Vagina (tissue), 2 donors: ENCODE measurements at regions not wholly inside any gene's neighbourhood (a gene's known extent, or its start where the extent isn't known, plus 50 kb on each side); places are given as distances from the start of the nearest gene placed in this dataset.

Experiments used
- DNase-seq, 2 donors: peaks; one replicate each; pipeline ENCODE4 v3.0.0-alpha.2; 2017; ENCODE audit errors: extremely low spot score in 2 of 2
- H3K27ac ChIP-seq: fragments of 200-600 bp; sonication (generic); one replicate; pipeline ENCODE4 v1.5.1; 2019
- H3K27me3 ChIP-seq: fragments of 200-600 bp; sonication (generic); one replicate; pipeline ENCODE4 v1.5.1; 2019
- H3K36me3 ChIP-seq, 2 donors: fragments of 200-600 bp; sonication (generic); one replicate each; pipeline ENCODE4 v1.5.1; 2017 to 2019
- H3K4me1 ChIP-seq: fragments of 200-600 bp; sonication (generic); one replicate; pipeline ENCODE4 v1.5.1; 2019
- H3K4me3 ChIP-seq, 2 donors: fragments of 200-600 bp; sonication (generic); 1 replicate in 1 of 2; 2 replicates in 1 of 2; pipeline ENCODE4 v1.5.1; 2016 to 2019
- H3K9me3 ChIP-seq: fragments of 200-600 bp; sonication (generic); one replicate; pipeline ENCODE4 v1.5.1; 2019
- POLR2A ChIP-seq, 2 donors: fragments of 450-650 bp; IDR thresholded peaks; one replicate each; pipeline ENCODE4 v1.6.1; 2017; ENCODE audit warnings: antibody characterized with exemption in 2 of 2, mild to moderate bottlenecking in 2 of 2, moderate library complexity in 2 of 2
- POLR2AphosphoS5 ChIP-seq, 2 donors: sonication (generic); formaldehyde crosslinking; IDR thresholded peaks; one replicate each; pipeline ENCODE4 v1.9.0; 2017; ENCODE audit warnings: antibody characterized with exemption in 2 of 2, mild to moderate bottlenecking in 2 of 2, low read depth in 1 of 2; ENCODE audit not compliant: insufficient read depth in 1 of 2
- intact Hi-C: fragments of 100-400 bp; cut with DNase I; formaldehyde crosslinking; loops from one replicate; pipeline ENCODE4 v1.15.1; 2023
- TF ChIP-seq, protein P1 (sequence below), 3 experiments: fragments of 450-650 bp in 2 of 3; fragments of 200-600 bp in 1 of 3; sonication (generic) in 1 of 3; IDR thresholded peaks; one replicate each; pipeline ENCODE4 v1.5.1; 2017 to 2019; ENCODE audit warnings: antibody characterized with exemption in 3 of 3, mild to moderate bottlenecking in 2 of 3, moderate library complexity in 2 of 3

DNA sequence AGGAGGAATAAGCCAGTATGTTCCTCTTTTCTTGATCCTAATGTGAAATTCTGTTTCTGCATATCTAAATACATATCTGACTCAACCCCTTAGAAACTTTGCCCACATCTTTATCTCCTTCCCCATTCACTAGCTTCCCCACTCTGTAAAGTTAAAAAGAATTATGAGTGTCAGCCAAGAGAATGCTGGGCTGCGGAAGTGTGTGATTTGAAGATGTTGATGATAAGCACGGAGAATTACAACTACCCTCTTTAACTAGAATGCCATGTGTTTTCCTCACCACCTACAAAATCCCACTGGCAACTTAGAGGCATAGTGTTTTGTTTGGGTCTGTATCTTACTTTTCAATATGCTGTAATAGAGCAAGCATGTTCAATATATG, 490.4 kb upstream of the FANCL start:
- TF ChIP-seq POLR2AphosphoS5 (IDR thresholded peaks at IDR 0.05; ENCODE audit: insufficient read depth in 1 of 2, low read depth in 1 of 2) (no peak), POLR2A (IDR thresholded peaks at IDR 0.05) (no peak)
- TF ChIP-seq, protein P1, sequence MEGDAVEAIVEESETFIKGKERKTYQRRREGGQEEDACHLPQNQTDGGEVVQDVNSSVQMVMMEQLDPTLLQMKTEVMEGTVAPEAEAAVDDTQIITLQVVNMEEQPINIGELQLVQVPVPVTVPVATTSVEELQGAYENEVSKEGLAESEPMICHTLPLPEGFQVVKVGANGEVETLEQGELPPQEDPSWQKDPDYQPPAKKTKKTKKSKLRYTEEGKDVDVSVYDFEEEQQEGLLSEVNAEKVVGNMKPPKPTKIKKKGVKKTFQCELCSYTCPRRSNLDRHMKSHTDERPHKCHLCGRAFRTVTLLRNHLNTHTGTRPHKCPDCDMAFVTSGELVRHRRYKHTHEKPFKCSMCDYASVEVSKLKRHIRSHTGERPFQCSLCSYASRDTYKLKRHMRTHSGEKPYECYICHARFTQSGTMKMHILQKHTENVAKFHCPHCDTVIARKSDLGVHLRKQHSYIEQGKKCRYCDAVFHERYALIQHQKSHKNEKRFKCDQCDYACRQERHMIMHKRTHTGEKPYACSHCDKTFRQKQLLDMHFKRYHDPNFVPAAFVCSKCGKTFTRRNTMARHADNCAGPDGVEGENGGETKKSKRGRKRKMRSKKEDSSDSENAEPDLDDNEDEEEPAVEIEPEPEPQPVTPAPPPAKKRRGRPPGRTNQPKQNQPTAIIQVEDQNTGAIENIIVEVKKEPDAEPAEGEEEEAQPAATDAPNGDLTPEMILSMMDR (IDR thresholded peaks at IDR 0.05), result no peak
- intact Hi-C loops, result no loop called here
- Histone ChIP-seq H3K27ac (no peak overlapping the region), H3K9me3 (no peaks in the 10 kb centered on the region), H3K27me3 (no peaks in the 10 kb centered on the region), H3K4me1 (no peaks in the 10 kb centered on the region), H3K36me3 (no peaks in the 10 kb centered on the region), H3K4me3 (no peak overlapping the region)
- no peak for DNase-seq

DNA sequence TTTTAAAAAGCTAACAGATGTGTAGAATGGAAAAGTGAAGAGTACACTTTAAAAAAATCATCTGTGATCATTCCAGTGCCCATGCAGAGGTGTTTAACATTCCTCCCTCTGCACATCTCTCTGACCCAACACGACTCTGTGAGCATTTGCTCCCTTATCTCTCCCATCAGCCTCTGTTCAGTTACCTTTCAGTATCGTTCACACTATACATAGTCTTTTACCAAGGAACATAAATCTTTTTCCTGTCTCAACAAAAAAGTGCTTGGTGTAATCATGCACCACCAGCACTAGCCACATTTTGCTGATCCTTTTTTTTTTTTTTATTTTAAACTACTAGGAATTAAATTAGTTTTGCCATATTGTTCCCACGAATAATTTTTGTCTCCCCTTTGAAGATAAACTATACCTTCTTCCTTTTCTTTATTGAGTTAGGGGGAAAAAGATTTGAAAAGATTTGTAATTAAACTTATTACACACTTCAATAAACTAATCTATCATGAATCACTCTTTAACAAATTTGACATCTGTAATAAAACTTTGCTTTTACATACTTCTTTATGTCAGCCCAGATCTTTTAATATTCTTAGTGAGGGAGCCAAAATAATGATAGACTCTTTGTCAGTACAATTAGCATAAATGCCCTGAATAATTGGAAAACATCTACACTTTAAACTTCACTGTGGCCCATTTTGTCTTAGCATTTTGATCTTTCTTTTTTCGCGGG, 489.8 kb upstream of the FANCL start:
- H3K9me3 ChIP-seq, result no peaks in the 10 kb centered on the region
- no peaks in the 10 kb centered on the region for H3K27me3 ChIP-seq
- intact Hi-C loops, result no loop called here
- H3K4me1 ChIP-seq, result no peaks in the 10 kb centered on the region
- H3K4me3 ChIP-seq, result no peak overlapping the region
- no peak for DNase-seq
- H3K36me3 ChIP-seq, result no peaks in the 10 kb centered on the region
- TF ChIP-seq, protein P1 (IDR thresholded peaks at IDR 0.05), result no peak
- TF ChIP-seq POLR2AphosphoS5 (IDR thresholded peaks at IDR 0.05; ENCODE audit: insufficient read depth in 1 of 2, low read depth in 1 of 2), result no peak
- no peak for TF ChIP-seq POLR2A (IDR thresholded peaks at IDR 0.05)
- H3K27ac ChIP-seq, result no peak overlapping the region

DNA sequence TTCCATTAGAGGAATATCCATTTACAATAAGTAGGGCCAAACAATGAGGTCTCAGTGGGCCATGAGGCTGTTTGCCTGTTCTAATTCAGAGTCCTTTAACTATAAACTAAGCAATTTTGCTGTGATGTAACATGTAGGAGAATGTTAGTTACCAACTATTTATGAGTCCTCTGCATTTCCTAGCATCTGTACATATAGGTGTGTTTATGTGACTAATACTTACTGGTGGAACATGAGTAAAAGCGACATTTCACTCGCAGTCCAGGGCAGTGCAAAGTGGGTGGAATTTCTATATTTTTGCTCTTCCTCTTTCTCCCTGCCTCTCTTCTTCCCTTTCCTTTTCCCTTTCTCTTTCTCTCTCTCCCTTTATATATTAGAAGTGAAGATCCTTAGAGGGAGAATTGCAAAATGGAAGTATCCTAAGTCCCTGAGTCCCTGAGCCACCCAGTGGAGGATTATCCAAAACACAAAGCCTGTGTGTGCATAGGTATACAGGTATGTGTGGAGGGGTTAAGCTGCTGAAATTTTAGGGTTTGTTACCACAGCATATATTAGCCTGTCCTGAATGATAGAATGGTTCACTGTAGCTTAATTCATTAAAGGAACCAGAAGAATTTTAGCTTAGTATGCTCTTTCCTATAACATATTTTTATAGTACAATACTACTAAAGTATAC, 487.0 kb upstream of the FANCL start:
- no peaks in the 10 kb centered on the region for H3K27me3 ChIP-seq
- H3K36me3 ChIP-seq, result no peaks in the 10 kb centered on the region
- no peaks in the 10 kb centered on the region for H3K4me1 ChIP-seq
- no peaks in the 10 kb centered on the region for H3K9me3 ChIP-seq
- intact Hi-C loops, result no loop called here
- H3K27ac ChIP-seq, result no peak overlapping the region
- no peak for TF ChIP-seq POLR2AphosphoS5 (IDR thresholded peaks at IDR 0.05; ENCODE audit: insufficient read depth in 1 of 2, low read depth in 1 of 2)
- TF ChIP-seq, protein P1 (IDR thresholded peaks at IDR 0.05), result no peak
- TF ChIP-seq POLR2A (IDR thresholded peaks at IDR 0.05), result no peak
- H3K4me3 ChIP-seq, result no peak overlapping the region
- DNase-seq, result no peak

DNA sequence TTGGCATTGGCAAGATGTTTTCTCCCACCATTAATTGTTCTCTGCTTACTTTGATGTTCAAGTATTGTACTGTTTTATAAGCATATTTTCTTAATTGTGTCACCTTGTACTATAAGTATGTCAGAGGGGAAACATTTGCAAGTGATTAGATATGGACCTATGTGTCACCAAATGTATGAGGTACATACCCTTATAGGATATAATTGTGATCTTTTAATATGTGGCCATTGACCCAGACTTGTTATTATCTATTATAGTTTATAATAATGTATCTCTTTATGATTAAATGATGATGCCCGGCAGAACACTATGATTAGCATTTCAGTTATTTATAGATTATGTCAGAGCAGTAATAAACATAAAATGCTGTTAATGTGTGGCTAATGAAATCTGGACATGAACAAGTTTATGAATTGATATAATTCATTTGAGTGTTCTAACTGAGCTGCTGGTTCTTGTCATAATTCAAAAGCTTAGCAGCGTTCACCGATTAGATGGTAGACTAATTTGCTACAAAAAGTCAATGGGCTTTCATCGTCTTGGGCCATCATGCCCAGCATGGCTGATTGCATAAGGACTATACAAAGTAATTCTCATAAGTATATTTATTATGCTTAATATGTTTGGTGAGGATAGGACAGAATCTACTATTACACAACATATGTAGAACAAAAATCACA, 480.9 kb upstream of the FANCL start:
- H3K4me1 ChIP-seq, result no peaks in the 10 kb centered on the region
- intact Hi-C loops, result no loop called here
- no peaks in the 10 kb centered on the region for H3K27me3 ChIP-seq
- DNase-seq, result no peak
- no peaks in the 10 kb centered on the region for H3K36me3 ChIP-seq
- H3K4me3 ChIP-seq, result no peak overlapping the region
- H3K9me3 ChIP-seq, result no peaks in the 10 kb centered on the region
- no peak overlapping the region for H3K27ac ChIP-seq
- TF ChIP-seq, protein P1 (IDR thresholded peaks at IDR 0.05), result no peak
- TF ChIP-seq POLR2AphosphoS5 (IDR thresholded peaks at IDR 0.05; ENCODE audit: insufficient read depth in 1 of 2, low read depth in 1 of 2) (no peak), POLR2A (IDR thresholded peaks at IDR 0.05) (no peak)
